ENCODE measurements at regions not wholly inside any gene's neighbourhood (a gene's known extent, or its start where the extent isn't known, plus 50 kb on each side); places are given as distances from the start of the nearest gene placed in this dataset.

- H3K27ac ChIP-seq (ENCODE audit: insufficient read depth, low read depth, low read length): no peak overlapping the region
- no peak for FAIRE-seq
- dilution Hi-C loops (cut with MboI; ENCODE audit: extremely low pct_ligation_motif_present, low sequenced_read_pairs): no loop called here
These were observed 64.8 kb downstream of the SCN11A start for GRCh38 chr3:38986901-38987300.

GRCh38 chr3:38985981-38986380 is 65.8 kb downstream of the SCN11A start:
- no peak for DNase-seq (ENCODE audit: low read depth, low spot score)
- dilution Hi-C loops (cut with MboI; ENCODE audit: extremely low pct_ligation_motif_present, low sequenced_read_pairs): no loop called here
- intact Hi-C loops (cut with micrococcal nuclease): no loop called here
- no peaks in the 10 kb centered on the region for H3K9me3 ChIP-seq (replicated peaks; ENCODE audit: control insufficient read depth, insufficient read depth, low read length)
- H3K27me3 ChIP-seq (ENCODE audit: control insufficient read depth in 2 of 2, insufficient read depth in 2 of 2, low read length in 2 of 2): peaks cover 0 to 1% of the 10 kb centered on the region in 2 experiments
- H3K9me1 ChIP-seq (replicated peaks; ENCODE audit: control insufficient read depth, extremely low read depth, insufficient read depth, low read length): no peaks in the 10 kb centered on the region
- H3K27ac ChIP-seq (ENCODE audit: insufficient read depth, low read depth, low read length): no peak overlapping the region
- no peaks in the 10 kb centered on the region for H3K36me3 ChIP-seq (ENCODE audit: control insufficient read depth in 2 of 2, extremely low read depth in 1 of 2, insufficient read depth in 2 of 2, low read length in 2 of 2)
- TF ChIP-seq POLR2AphosphoS5 (IDR thresholded peaks at IDR 0.05; ENCODE audit: insufficient read depth, low read depth, low read length) (no peak), EZH2 (IDR thresholded peaks at IDR 0.05; ENCODE audit: borderline replicate concordance, low read depth, low read length, severe bottlenecking) (no peak), GATA2 (IDR thresholded peaks at IDR 0.05; ENCODE audit: insufficient read depth, insufficient read length, low read depth, low read length) (no peak), CTCF (IDR thresholded peaks at IDR 0.05; ENCODE audit: extremely low read depth in 1 of 2, insufficient read depth in 1 of 2, low read depth in 1 of 2, low read length in 2 of 2) (no peak), MAX (IDR thresholded peaks at IDR 0.05; ENCODE audit: insufficient read depth, insufficient read length) (no peak), POLR2A (IDR thresholded peaks at IDR 0.05; ENCODE audit: low read depth, low read length) (no peak), FOS (IDR thresholded peaks at IDR 0.05; ENCODE audit: borderline replicate concordance, insufficient read depth, low read length) (no peak)
- no TSS peak for BruUV-seq (replicated peaks)
- H2AFZ ChIP-seq (ENCODE audit: low read depth, low read length): no peak overlapping the region
- H3K9ac ChIP-seq (replicated peaks; ENCODE audit: extremely low read depth, insufficient read depth, low read length): no peak overlapping the region
- FAIRE-seq: no peak
- H3K4me2 ChIP-seq (ENCODE audit: insufficient read depth, low read length): no peak overlapping the region
- peaks cover 10% of the 10 kb centered on the region for H3K4me1 ChIP-seq (ENCODE audit: control insufficient read depth, extremely low read depth, insufficient read depth, low read length)
- no peaks in the 10 kb centered on the region for H3K79me2 ChIP-seq (ENCODE audit: control insufficient read depth, insufficient read depth, low read length)
- no peak overlapping the region for H3K4me3 ChIP-seq (replicated peaks in 1 of 3; ENCODE audit: insufficient read depth in 1 of 3, low read depth in 1 of 3, low read length in 3 of 3)
- H4K20me1 ChIP-seq (replicated peaks; ENCODE audit: control insufficient read depth, extremely low read depth, insufficient read depth, low read length): no peaks in the 10 kb centered on the region
- ChIA-PET POLR2A (no interaction called here), CTCF (interaction anchor here (1.0 to 3.1 kb wide), 2 partner anchors 11 to 13 kb away, joined by 3 to 18 read pairs; no protein-coding TSS in a partner anchor)

More at GRCh38 chr3:38986901-38987300, 64.8 kb downstream of the SCN11A start:
- Histone ChIP-seq H3K4me2 (ENCODE audit: insufficient read depth, low read length) (no peak overlapping the region), H3K36me3 (ENCODE audit: control insufficient read depth in 2 of 2, extremely low read depth in 1 of 2, insufficient read depth in 2 of 2, low read length in 2 of 2) (no peaks in the 10 kb centered on the region), H2AFZ (ENCODE audit: low read depth, low read length) (no peak overlapping the region), H3K9me1 (replicated peaks; ENCODE audit: control insufficient read depth, extremely low read depth, insufficient read depth, low read length) (no peaks in the 10 kb centered on the region), H3K4me1 (ENCODE audit: control insufficient read depth, extremely low read depth, insufficient read depth, low read length) (peaks cover 10% of the 10 kb centered on the region), H3K79me2 (ENCODE audit: control insufficient read depth, insufficient read depth, low read length) (no peaks in the 10 kb centered on the region), H3K9ac (replicated peaks; ENCODE audit: extremely low read depth, insufficient read depth, low read length) (no peak overlapping the region), H3K4me3 (replicated peaks in 1 of 3; ENCODE audit: insufficient read depth in 1 of 3, low read depth in 1 of 3, low read length in 3 of 3) (no peak overlapping the region), H4K20me1 (replicated peaks; ENCODE audit: control insufficient read depth, extremely low read depth, insufficient read depth, low read length) (no peaks in the 10 kb centered on the region), H3K27me3 (ENCODE audit: control insufficient read depth in 2 of 2, insufficient read depth in 2 of 2, low read length in 2 of 2) (peaks cover 0 to 1% of the 10 kb centered on the region in 2 experiments), H3K9me3 (replicated peaks; ENCODE audit: control insufficient read depth, insufficient read depth, low read length) (no peaks in the 10 kb centered on the region)
- BruUV-seq (replicated peaks): no TSS peak
- ChIA-PET CTCF (no interaction called here), POLR2A (no interaction called here)
- TF ChIP-seq GATA2 (IDR thresholded peaks at IDR 0.05; ENCODE audit: insufficient read depth, insufficient read length, low read depth, low read length): no peak
- no peak for TF ChIP-seq POLR2AphosphoS5 (IDR thresholded peaks at IDR 0.05; ENCODE audit: insufficient read depth, low read depth, low read length)
- no peak for TF ChIP-seq CTCF (IDR thresholded peaks at IDR 0.05; ENCODE audit: extremely low read depth in 1 of 2, insufficient read depth in 1 of 2, low read depth in 1 of 2, low read length in 2 of 2)
- no peak for DNase-seq (ENCODE audit: low read depth, low spot score)
- intact Hi-C loops (cut with micrococcal nuclease): no loop called here
